ENCODE measurements at regions not wholly inside any gene's neighbourhood (a gene's known extent, or its start where the extent isn't known, plus 50 kb on each side); places are given as distances from the start of the nearest gene placed in this dataset.

DNA sequence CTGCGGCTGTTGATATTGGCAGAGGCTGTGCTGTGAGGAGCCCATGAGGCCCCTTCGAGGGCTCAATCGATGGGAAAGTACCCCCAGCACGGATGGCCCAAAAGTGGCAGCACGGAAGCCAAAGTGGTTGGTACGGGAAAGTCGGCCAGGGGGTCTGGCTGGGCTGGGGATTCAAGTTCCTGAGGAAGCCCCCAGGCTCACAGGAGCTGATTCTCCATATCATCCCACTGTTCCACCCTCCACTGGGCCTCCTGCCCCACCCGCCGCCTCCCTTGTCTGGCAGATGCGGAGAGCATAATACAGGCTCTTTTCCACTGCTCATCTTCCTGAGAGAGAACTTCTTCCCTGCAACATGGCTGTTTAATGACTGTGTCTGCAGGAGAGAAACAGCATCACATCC lies 217.8 kb upstream of the CST7 start:
- TF ChIP-seq, protein P1, sequence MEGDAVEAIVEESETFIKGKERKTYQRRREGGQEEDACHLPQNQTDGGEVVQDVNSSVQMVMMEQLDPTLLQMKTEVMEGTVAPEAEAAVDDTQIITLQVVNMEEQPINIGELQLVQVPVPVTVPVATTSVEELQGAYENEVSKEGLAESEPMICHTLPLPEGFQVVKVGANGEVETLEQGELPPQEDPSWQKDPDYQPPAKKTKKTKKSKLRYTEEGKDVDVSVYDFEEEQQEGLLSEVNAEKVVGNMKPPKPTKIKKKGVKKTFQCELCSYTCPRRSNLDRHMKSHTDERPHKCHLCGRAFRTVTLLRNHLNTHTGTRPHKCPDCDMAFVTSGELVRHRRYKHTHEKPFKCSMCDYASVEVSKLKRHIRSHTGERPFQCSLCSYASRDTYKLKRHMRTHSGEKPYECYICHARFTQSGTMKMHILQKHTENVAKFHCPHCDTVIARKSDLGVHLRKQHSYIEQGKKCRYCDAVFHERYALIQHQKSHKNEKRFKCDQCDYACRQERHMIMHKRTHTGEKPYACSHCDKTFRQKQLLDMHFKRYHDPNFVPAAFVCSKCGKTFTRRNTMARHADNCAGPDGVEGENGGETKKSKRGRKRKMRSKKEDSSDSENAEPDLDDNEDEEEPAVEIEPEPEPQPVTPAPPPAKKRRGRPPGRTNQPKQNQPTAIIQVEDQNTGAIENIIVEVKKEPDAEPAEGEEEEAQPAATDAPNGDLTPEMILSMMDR (conservative IDR thresholded peaks at IDR 0.05 in 1 of 2, IDR thresholded peaks at IDR 0.05 in 1 of 2; ENCODE audit: extremely low read depth in 1 of 2, insufficient read depth in 1 of 2, low read depth in 1 of 2, low read length in 2 of 2), result no peak
- TF ChIP-seq EZH2 (IDR thresholded peaks at IDR 0.05; ENCODE audit: borderline replicate concordance, low read length), result no peak
